Naive thymus-derived CD8-positive, alpha-beta T cell (primary cell): ENCODE measurements at regions not wholly inside any gene's neighbourhood (a gene's known extent, or its start where the extent isn't known, plus 50 kb on each side); places are given as distances from the start of the nearest gene placed in this dataset.

Source experiments
- ATAC-seq, 2 donors: fragments of 150-1000 bp; cut with Tn5 transposase in 1 of 2; sonication (Bioruptor Pico), chemical (Tn5 transposase) in 1 of 2; 1 replicate in 1 of 2; 2 replicates in 1 of 2; pipeline ENCODE4 v1.10.0; 2021; ENCODE audit warnings: mild to moderate bottlenecking in 2 of 2, moderate library complexity in 2 of 2
- POLR2A ChIA-PET: fragments of 350-600 bp; sonication (Branson Sonifier 250); formaldehyde crosslinking; loops from one replicate; lab custom pipeline; 2021; ENCODE audit warnings: antibody characterized with exemption; lab: Charles Lee
- DNase-seq, 10 donors: peaks; one replicate each; pipeline versions ENCODE4 v3.0.0 to v3.0.0-alpha.2; 2020 to 2022
- H3K27ac Mint-ChIP-seq, 10 donors: one replicate each; pipeline ENCODE4 v1.8.0; 2020 to 2022; ENCODE audit warnings: mild to moderate bottlenecking in 10 of 10, mixed read lengths in 10 of 10, moderate library complexity in 4 of 10, inconsistent platforms in 1 of 10
- H3K27me3 Mint-ChIP-seq, 5 donors: one replicate each; pipeline ENCODE4 v1.8.0; 2021 to 2022; ENCODE audit warnings: mixed read lengths in 5 of 5
- H3K36me3 Mint-ChIP-seq, 3 donors: one replicate each; pipeline ENCODE4 v1.8.0; 2020 to 2022; ENCODE audit warnings: mixed read lengths in 3 of 3, mild to moderate bottlenecking in 2 of 3, inconsistent platforms in 1 of 3
- H3K4me1 Mint-ChIP-seq, 4 donors: one replicate each; pipeline ENCODE4 v1.8.0; 2021 to 2022; ENCODE audit warnings: mixed read lengths in 4 of 4
- H3K4me3 Mint-ChIP-seq, 10 donors: one replicate each; pipeline ENCODE4 v1.8.0; 2020 to 2022; ENCODE audit warnings: mild to moderate bottlenecking in 10 of 10, mixed read lengths in 10 of 10, moderate library complexity in 6 of 10, inconsistent platforms in 1 of 10
- H3K9me3 Mint-ChIP-seq, 9 donors: one replicate each; pipeline ENCODE4 v1.8.0; 2020 to 2022; ENCODE audit warnings: mixed read lengths in 9 of 9, mild to moderate bottlenecking in 3 of 9, inconsistent platforms in 1 of 9, moderate library complexity in 1 of 9

- Mint-ChIP-seq H3K27ac (no peak overlapping the region), H3K4me1 (no peaks in the 10 kb centered on the region), H3K9me3 (peaks cover 0 to 5% (median 0%) of the 10 kb centered on the region in 9 donors), H3K36me3 (no peaks in the 10 kb centered on the region), H3K27me3 (peaks cover 0 to 12% (median 2%) of the 10 kb centered on the region in 5 donors), H3K4me3 (no peak overlapping the region)
- no peak for ATAC-seq
- DNase-seq, result no peak
- POLR2A ChIA-PET, result no interaction called here
These were observed 521.2 kb upstream of the POU3F3 start for GRCh38 chr2:104332731-104333130.

- DNase-seq, result no peak
- no peak for ATAC-seq
These were observed 516.0 kb upstream of the POU3F3 start for GRCh38 chr2:104337869-104338268.

GRCh38 chr2:104340162-104340561 is 513.8 kb upstream of the POU3F3 start:
- Mint-ChIP-seq H3K4me3 (no peak overlapping the region), H3K9me3 (peaks cover 0 to 9% (median 0%) of the 10 kb centered on the region in 9 donors), H3K27ac (no peak overlapping the region), H3K36me3 (no peaks in the 10 kb centered on the region), H3K4me1 (no peaks in the 10 kb centered on the region), H3K27me3 (peaks cover 2 to 16% (median 10%) of the 10 kb centered on the region in 5 donors)
- ATAC-seq, result no peak
- DNase-seq, result no peak
- POLR2A ChIA-PET, result no interaction called here

More at GRCh38 chr2:104337869-104338268, 516.0 kb upstream of the POU3F3 start:
- no peak overlapping the region for H3K4me3 Mint-ChIP-seq
- no peak overlapping the region for H3K27ac Mint-ChIP-seq
- peaks cover 0 to 9% (median 0%) of the 10 kb centered on the region in 9 donors for H3K9me3 Mint-ChIP-seq
- no peaks in the 10 kb centered on the region for H3K4me1 Mint-ChIP-seq
- POLR2A ChIA-PET, result no interaction called here
- peaks cover 0 to 16% (median 4%) of the 10 kb centered on the region in 5 donors for H3K27me3 Mint-ChIP-seq
- H3K36me3 Mint-ChIP-seq, result no peaks in the 10 kb centered on the region

- ATAC-seq, result no peak
- Mint-ChIP-seq H3K27me3 (peaks cover 1 to 16% (median 11%) of the 10 kb centered on the region in 5 donors), H3K27ac (no peak overlapping the region), H3K4me1 (no peaks in the 10 kb centered on the region), H3K4me3 (no peak overlapping the region), H3K36me3 (no peaks in the 10 kb centered on the region), H3K9me3 (peaks cover 0 to 6% (median 0%) of the 10 kb centered on the region in 9 donors)
- DNase-seq, result no peak
- POLR2A ChIA-PET, result no interaction called here
These were observed 512.8 kb upstream of the POU3F3 start for GRCh38 chr2:104340879-104341828.

GRCh38 chr2:104344306-104344705 is 509.6 kb upstream of the POU3F3 start:
- no peaks in the 10 kb centered on the region for H3K4me1 Mint-ChIP-seq

DNA sequence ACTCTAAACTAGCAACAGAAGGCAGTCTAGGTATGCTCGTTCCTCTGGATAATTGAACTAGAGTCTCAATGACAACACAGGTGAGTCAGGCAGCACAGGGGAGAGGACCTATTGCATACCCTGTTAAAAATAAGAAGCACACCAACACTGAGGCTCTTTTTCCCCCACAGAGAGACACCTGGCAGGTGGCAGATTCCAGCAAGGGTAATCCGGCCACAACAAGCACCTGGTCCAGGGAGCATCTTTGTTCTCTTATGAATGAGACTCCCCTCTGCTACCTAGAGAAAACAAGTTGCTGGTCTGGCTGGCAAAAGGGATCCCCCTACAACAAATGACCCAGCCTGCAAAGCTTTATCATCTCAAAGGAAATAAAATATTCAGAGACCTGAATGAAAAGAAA is 508.9 kb upstream of the POU3F3 start:
- H3K36me3 Mint-ChIP-seq, result no peaks in the 10 kb centered on the region
- no peaks in the 10 kb centered on the region for H3K4me1 Mint-ChIP-seq
- H3K27me3 Mint-ChIP-seq, result peaks cover 1 to 14% (median 10%) of the 10 kb centered on the region in 5 donors
- H3K9me3 Mint-ChIP-seq, result peaks cover 0 to 3% (median 0%) of the 10 kb centered on the region in 9 donors
- DNase-seq, result no peak
- ATAC-seq, result no peak
- no peak overlapping the region for H3K4me3 Mint-ChIP-seq
- POLR2A ChIA-PET, result no interaction called here
- no peak overlapping the region for H3K27ac Mint-ChIP-seq

More at GRCh38 chr2:104344306-104344705, 509.6 kb upstream of the POU3F3 start:
- ATAC-seq (no peak), DNase-seq (no peak)
- Mint-ChIP-seq H3K9me3 (peaks cover 0 to 3% (median 0%) of the 10 kb centered on the region in 9 donors), H3K4me3 (no peak overlapping the region), H3K27ac (no peak overlapping the region), H3K27me3 (peaks cover 1 to 14% (median 11%) of the 10 kb centered on the region in 5 donors), H3K36me3 (no peaks in the 10 kb centered on the region)
- POLR2A ChIA-PET, result no interaction called here

DNA sequence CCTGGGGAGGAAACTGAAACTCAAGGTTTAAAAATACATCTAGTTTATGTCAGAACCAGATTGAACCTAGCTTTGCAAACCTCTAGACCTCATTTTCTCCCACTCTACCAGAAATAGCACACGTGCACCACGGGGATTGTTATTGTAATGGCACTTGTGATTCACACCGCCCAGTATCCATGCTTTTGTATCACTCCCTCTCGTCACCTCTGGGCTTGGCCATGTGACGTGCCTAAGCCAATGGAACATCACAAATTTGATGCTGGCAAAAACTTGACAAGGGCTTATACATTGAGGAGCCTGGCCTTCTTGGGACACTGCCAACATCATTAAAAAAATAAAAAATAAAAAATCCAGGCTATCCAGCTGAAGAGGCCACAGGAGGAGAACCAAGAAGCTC is 495.8 kb upstream of the POU3F3 start:
- POLR2A ChIA-PET, result no interaction called here

DNA sequence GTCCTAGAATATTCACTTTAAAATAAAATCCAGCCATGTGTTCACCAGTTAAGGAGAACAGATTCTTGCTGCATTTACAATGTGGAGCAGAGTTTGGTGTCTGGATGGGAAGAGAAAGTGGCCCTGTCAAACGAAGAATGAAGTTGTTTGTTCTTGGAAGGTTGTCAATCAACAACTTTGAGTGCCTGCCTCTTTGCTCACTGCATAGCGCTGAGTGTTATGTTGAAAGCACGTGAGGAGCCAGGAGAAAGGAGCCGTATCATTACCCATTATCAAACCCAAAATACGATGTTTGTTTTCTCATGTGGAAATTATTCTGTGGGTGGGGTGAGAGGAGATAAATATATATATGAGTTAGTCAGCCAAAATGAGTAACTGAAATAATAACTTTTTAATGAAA is 492.5 kb upstream of the POU3F3 start:
- DNase-seq (no peak), ATAC-seq (no peak)
- H3K9me3 Mint-ChIP-seq, result no peaks in the 10 kb centered on the region
- POLR2A ChIA-PET, result no interaction called here
- H3K4me1 Mint-ChIP-seq, result no peaks in the 10 kb centered on the region
- H3K36me3 Mint-ChIP-seq, result no peaks in the 10 kb centered on the region
- no peak overlapping the region for H3K27ac Mint-ChIP-seq
- H3K4me3 Mint-ChIP-seq, result no peak overlapping the region
- H3K27me3 Mint-ChIP-seq, result peaks cover 0 to 12% (median 1%) of the 10 kb centered on the region in 5 donors

More for the DNA sequence above, 495.8 kb upstream of the POU3F3 start:
- no peaks in the 10 kb centered on the region for H3K36me3 Mint-ChIP-seq
- no peak overlapping the region for H3K27ac Mint-ChIP-seq
- H3K9me3 Mint-ChIP-seq, result no peaks in the 10 kb centered on the region
- no peak overlapping the region for H3K4me3 Mint-ChIP-seq
- ATAC-seq (no peak), DNase-seq (no peak)
- peaks cover 0 to 14% (median 0%) of the 10 kb centered on the region in 5 donors for H3K27me3 Mint-ChIP-seq
- H3K4me1 Mint-ChIP-seq, result no peaks in the 10 kb centered on the region

DNA sequence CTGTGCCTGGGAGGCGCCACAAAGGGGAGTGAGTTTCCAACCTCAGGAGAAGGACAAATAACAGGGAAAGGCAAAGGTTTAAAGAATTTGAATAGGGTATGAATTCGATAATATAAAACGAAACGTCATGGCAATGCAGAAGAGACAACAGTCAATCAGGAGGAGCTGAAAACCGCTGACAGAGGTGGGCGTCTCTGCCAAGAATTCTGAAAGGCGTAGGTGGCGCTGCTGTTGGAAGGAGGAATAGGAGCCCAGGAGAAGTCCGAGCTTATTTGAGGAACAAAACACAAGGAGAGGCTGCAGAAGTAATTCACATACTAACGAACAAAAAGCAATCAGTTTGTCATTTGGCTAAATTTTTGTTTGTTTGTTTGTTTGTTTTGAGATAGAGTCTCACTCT is 485.8 kb upstream of the POU3F3 start:
- no peak for ATAC-seq
- no peaks in the 10 kb centered on the region for H3K9me3 Mint-ChIP-seq
- POLR2A ChIA-PET, result no interaction called here
- no peaks in the 10 kb centered on the region for H3K4me1 Mint-ChIP-seq
- no peaks in the 10 kb centered on the region for H3K36me3 Mint-ChIP-seq
- no peak overlapping the region for H3K4me3 Mint-ChIP-seq
- no peak for DNase-seq
- H3K27ac Mint-ChIP-seq, result no peak overlapping the region
- peaks cover 0 to 25% (median 9%) of the 10 kb centered on the region in 5 donors for H3K27me3 Mint-ChIP-seq

GRCh38 chr2:104371087-104371781 is 482.7 kb upstream of the POU3F3 start:
- Mint-ChIP-seq H3K27me3 (peaks cover 0 to 14% (median 9%) of the 10 kb centered on the region in 5 donors), H3K36me3 (no peaks in the 10 kb centered on the region), H3K4me3 (no peak overlapping the region), H3K9me3 (no peaks in the 10 kb centered on the region), H3K27ac (no peak overlapping the region), H3K4me1 (no peaks in the 10 kb centered on the region)
- POLR2A ChIA-PET, result no interaction called here
- ATAC-seq, result no peak
- no peak for DNase-seq

DNA sequence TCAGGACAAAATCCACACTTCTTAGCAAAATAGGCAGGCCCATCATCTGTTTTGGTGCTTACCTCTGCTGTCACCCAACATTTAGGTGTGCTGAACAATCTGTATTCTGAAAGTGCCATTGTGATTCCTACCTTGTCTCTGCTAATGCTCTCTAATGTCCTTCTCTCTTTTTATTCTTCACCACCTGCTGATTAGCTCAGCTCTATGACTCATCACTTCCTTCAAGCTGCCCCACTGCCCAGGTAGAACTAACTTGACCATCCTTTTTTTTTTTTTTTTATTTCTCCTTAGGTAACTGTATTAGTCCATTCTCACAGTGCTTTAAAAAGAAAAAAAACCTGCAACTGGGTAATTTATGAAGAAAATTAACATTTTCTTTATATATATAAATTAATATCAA is 478.7 kb upstream of the POU3F3 start:
- DNase-seq, result no peak
- no peak for ATAC-seq
- Mint-ChIP-seq H3K4me3 (no peak overlapping the region), H3K36me3 (no peaks in the 10 kb centered on the region), H3K9me3 (peaks cover 0 to 2% (median 0%) of the 10 kb centered on the region in 9 donors), H3K4me1 (peaks cover 6 to 19% (median 15%) of the 10 kb centered on the region in 4 donors), H3K27ac (no peak overlapping the region), H3K27me3 (peaks cover 0 to 4% (median 0%) of the 10 kb centered on the region in 5 donors)
- POLR2A ChIA-PET, result no interaction called here

- H3K27ac Mint-ChIP-seq, result peak overlapping the region; percentile 78 to 97 (median 92)
- POLR2A ChIA-PET, result no interaction called here
- DNase-seq (peak in 8 of 10 donors; percentile 2 to 69 (median 37)), ATAC-seq (peak; percentile 81 to 93)
- H3K27me3 Mint-ChIP-seq, result peaks cover 0 to 8% (median 3%) of the 10 kb centered on the region in 5 donors
- H3K4me1 Mint-ChIP-seq, result peaks cover 6 to 20% (median 15%) of the 10 kb centered on the region in 4 donors
- H3K36me3 Mint-ChIP-seq, result no peaks in the 10 kb centered on the region
- H3K9me3 Mint-ChIP-seq, result peaks cover 0 to 2% (median 0%) of the 10 kb centered on the region in 9 donors
- peak overlapping the region; percentile 79 to 97 (median 89) for H3K4me3 Mint-ChIP-seq
These were observed 475.0 kb upstream of the POU3F3 start for GRCh38 chr2:104378853-104379374.
